HEK293T (cell line): ENCODE measurements at regions not wholly inside any gene's neighbourhood (a gene's known extent, or its start where the extent isn't known, plus 50 kb on each side); places are given as distances from the start of the nearest gene placed in this dataset.

Source experiments
- CTCF ChIA-PET: fragments of 350-600 bp; formaldehyde crosslinking; extraction: SDS; loops from one replicate; lab custom pipeline; 2021; ENCODE audit warnings: antibody characterized with exemption, inconsistent platforms; lab: Yijun Ruan, JAX
- POLR2A ChIA-PET: fragments of 350-600 bp; formaldehyde crosslinking; extraction: SDS; loops from one replicate; lab custom pipeline; 2020; ENCODE audit warnings: antibody characterized with exemption, inconsistent platforms; lab: Yijun Ruan, JAX
- DNase-seq: peaks from one replicate; pipeline ENCODE4 v3.0.0; 2012; ENCODE audit warnings: mixed read lengths; ENCODE audit errors: extremely low spot score
- ARNT ChIP-seq: fragments of 450-650 bp; IDR thresholded peaks from 2 replicates; pipeline ENCODE4 v1.6.1; 2017; ENCODE audit warnings: mild to moderate bottlenecking
- BHLHE40 ChIP-seq: fragments of 450-650 bp; IDR thresholded peaks from 2 replicates; pipeline ENCODE4 v1.6.1; 2016; ENCODE audit warnings: mild to moderate bottlenecking, moderate library complexity, borderline replicate concordance
- CTBP1 ChIP-seq: fragments of 450-650 bp; IDR thresholded peaks from 2 replicates; pipeline ENCODE4 v1.6.1; 2016; ENCODE audit warnings: borderline replicate concordance
- ELF4 ChIP-seq: fragments of 450-650 bp; IDR thresholded peaks from 2 replicates; pipeline ENCODE4 v1.6.1; 2017; ENCODE audit warnings: antibody characterized with exemption
- FOXA1 ChIP-seq: fragments of 450-650 bp; IDR thresholded peaks from 2 replicates; pipeline ENCODE4 v1.6.1; 2016; ENCODE audit warnings: mild to moderate bottlenecking
- FOXK2 ChIP-seq: fragments of 450-650 bp; IDR thresholded peaks from 2 replicates; pipeline ENCODE4 v1.6.1; 2016; ENCODE audit warnings: mild to moderate bottlenecking
- FOXM1 ChIP-seq: fragments of 450-650 bp; IDR thresholded peaks from 2 replicates; pipeline ENCODE4 v1.6.1; 2017; ENCODE audit warnings: mild to moderate bottlenecking, borderline replicate concordance
- HDGF ChIP-seq: fragments of 450-650 bp; IDR thresholded peaks from 2 replicates; pipeline ENCODE4 v1.6.1; 2017; ENCODE audit warnings: antibody characterized with exemption, borderline replicate concordance
- L3MBTL2 ChIP-seq: fragments of 450-650 bp; conservative IDR thresholded peaks from 2 replicates; pipeline ENCODE4 v1.6.1; 2016; ENCODE audit warnings: mild to moderate bottlenecking
- LEF1 ChIP-seq: fragments of 450-650 bp; IDR thresholded peaks from 2 replicates; pipeline ENCODE4 v1.6.1; 2017; ENCODE audit warnings: mild to moderate bottlenecking, borderline replicate concordance
- NFRKB ChIP-seq: fragments of 450-650 bp; IDR thresholded peaks from 2 replicates; pipeline ENCODE4 v1.6.1; 2016; ENCODE audit warnings: mild to moderate bottlenecking, moderate library complexity
- SP1 ChIP-seq: fragments of 450-650 bp; IDR thresholded peaks from 2 replicates; pipeline ENCODE4 v1.6.1; 2017
- SUZ12 ChIP-seq: fragments of 450-650 bp; IDR thresholded peaks from 2 replicates; pipeline ENCODE4 v1.6.1; 2016; ENCODE audit warnings: mild to moderate bottlenecking
- TARDBP ChIP-seq: fragments of 450-650 bp; IDR thresholded peaks from 2 replicates; pipeline ENCODE4 v1.6.1; 2016
- ZNF384 ChIP-seq: fragments of 450-650 bp; IDR thresholded peaks from 2 replicates; pipeline ENCODE4 v1.6.1; 2016
- TF ChIP-seq, protein P1 (sequence below): fragments of 450-650 bp; IDR thresholded peaks from 2 replicates; pipeline ENCODE4 v1.6.1; 2016

DNA sequence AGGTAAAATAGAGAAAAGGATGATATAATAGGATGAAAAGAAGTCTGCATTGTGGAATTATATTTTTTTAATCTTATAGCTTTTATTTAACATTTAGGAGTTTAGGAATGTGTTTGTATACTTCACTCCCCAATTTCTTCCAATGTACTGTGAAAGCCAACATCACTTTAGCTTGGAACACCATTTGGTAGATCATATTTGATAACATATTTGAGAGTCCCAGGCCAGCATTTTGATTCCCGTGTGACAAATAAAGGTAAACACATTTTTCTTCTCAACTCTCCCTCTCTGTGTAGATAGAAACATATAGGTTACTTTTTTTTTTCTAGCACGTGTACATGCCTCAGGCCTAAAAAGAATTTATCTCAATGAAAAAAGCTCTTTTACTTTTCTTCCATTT is 1551.3 kb downstream of the CDH8 start:
- TF ChIP-seq ZNF384 (no peak), ELF4 (no peak), FOXK2 (no peak), FOXA1 (no peak), HDGF (no peak), BHLHE40 (no peak), TARDBP (no peak), LEF1 (no peak), L3MBTL2 (no peak), ARNT (no peak), CTBP1 (no peak), NFRKB (no peak), FOXM1 (no peak), SP1 (no peak), SUZ12 (no peak)
- TF ChIP-seq, protein P1, sequence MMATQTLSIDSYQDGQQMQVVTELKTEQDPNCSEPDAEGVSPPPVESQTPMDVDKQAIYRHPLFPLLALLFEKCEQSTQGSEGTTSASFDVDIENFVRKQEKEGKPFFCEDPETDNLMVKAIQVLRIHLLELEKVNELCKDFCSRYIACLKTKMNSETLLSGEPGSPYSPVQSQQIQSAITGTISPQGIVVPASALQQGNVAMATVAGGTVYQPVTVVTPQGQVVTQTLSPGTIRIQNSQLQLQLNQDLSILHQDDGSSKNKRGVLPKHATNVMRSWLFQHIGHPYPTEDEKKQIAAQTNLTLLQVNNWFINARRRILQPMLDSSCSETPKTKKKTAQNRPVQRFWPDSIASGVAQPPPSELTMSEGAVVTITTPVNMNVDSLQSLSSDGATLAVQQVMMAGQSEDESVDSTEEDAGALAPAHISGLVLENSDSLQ, result no peak
- no peak for DNase-seq
- CTCF ChIA-PET, result no interaction called here
- POLR2A ChIA-PET, result no interaction called here

DNA sequence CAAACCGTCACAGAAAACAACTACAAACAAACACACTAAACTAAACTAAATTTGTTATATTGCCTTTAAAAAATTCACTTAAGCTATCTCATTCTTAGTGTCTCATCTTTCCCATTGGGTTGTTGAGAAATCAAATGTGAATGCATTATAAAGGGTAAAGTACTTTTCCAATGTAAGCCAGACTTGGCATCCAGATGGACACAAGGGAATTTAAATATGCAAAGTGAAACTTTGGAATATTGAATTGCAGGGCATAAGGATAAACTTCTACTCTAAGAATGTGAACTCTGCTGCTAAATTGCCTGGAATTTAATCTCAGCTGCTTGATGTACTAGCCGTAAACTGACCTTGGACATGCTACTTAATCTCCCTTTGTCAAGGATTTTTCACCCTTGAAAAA is 1554.6 kb downstream of the CDH8 start:
- no peak for DNase-seq
- TF ChIP-seq FOXA1, result no peak
- TF ChIP-seq FOXK2, result no peak
- no peak for TF ChIP-seq NFRKB
- no peak for TF ChIP-seq BHLHE40
- no peak for TF ChIP-seq SUZ12
- TF ChIP-seq CTBP1, result no peak
- TF ChIP-seq, protein P1, result no peak
- TF ChIP-seq ARNT, result no peak
- no peak for TF ChIP-seq TARDBP
- no peak for TF ChIP-seq ZNF384
- no peak for TF ChIP-seq HDGF
- TF ChIP-seq ELF4, result no peak
- no peak for TF ChIP-seq L3MBTL2
- TF ChIP-seq LEF1, result no peak
- ChIA-PET CTCF (no interaction called here), POLR2A (no interaction called here)

DNA sequence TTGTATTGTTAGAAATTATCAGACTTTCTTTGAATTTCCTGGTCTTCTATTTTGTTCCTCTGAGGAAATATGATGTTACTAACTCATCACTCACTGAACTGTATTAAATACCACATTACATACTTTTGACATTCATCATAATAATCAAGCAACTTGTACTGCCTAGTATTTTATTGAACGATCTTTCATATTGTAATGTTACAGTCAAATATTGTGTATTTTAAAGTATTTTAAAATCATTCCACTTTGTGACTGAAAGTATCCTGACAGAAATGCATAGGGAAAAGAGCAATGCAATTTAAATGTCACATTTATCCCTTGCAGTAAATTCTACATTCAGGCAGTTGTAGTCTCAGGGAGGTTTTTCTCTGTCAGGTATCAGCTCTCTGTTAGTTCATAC is 1557.4 kb downstream of the CDH8 start:
- TF ChIP-seq SUZ12 (no peak), BHLHE40 (no peak), ARNT (no peak), TARDBP (no peak), FOXM1 (no peak), L3MBTL2 (no peak), SP1 (no peak), FOXA1 (no peak)
- TF ChIP-seq, protein P1, result no peak
- DNase-seq, result no peak
- ChIA-PET CTCF (no interaction called here), POLR2A (no interaction called here)

DNA sequence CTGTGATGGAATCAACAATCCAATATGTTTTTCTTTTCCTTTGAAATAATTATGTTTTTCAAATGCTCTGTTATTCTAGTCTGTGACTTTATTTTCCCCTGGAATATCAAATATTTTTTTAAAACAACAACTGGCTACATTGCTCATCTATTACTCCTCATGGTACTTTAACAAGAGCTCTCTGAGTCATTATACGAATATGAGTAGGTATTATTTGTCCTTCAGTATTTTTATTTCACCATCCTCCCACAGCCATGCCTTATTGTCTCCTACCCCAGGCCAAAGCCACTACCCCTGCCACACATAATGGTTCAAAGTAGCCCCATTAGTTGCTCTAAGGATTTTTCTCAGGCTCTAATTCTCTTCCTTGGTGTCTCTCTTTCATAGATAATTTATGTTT is 1572.3 kb downstream of the CDH8 start:
- TF ChIP-seq HDGF, result no peak
- TF ChIP-seq SP1, result no peak
- no peak for TF ChIP-seq L3MBTL2
- TF ChIP-seq FOXK2, result no peak
- no peak for TF ChIP-seq NFRKB
- TF ChIP-seq, protein P1, result no peak
- no peak for TF ChIP-seq BHLHE40
- no peak for TF ChIP-seq FOXM1
- TF ChIP-seq SUZ12, result no peak
- no peak for TF ChIP-seq CTBP1
- no peak for TF ChIP-seq ARNT
- TF ChIP-seq TARDBP, result no peak
- TF ChIP-seq ELF4, result no peak
- no peak for DNase-seq
- ChIA-PET POLR2A (no interaction called here), CTCF (no interaction called here)

DNA sequence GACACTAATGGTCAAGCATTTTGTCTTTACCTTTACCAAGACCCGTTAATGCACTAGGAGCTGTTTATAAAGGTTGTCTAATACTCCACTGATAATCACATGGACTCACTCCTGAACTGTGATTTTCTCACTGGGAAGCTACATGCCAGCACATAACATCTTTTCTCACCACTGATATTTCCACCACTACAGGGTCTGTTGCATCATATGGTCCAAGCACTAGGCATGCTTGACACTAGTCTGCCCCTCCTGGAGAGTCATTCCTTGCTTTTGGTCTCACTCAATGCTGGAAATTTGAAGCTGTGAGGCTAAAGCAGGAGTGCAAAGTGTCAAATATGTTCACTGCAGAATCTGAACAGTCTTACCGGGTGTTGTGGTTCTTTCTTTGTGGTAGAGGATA is 1576.8 kb downstream of the CDH8 start:
- DNase-seq, result no peak
- no peak for TF ChIP-seq CTBP1
- TF ChIP-seq LEF1, result no peak
- TF ChIP-seq ZNF384, result no peak
- TF ChIP-seq HDGF, result no peak
- TF ChIP-seq, protein P1, result no peak
- TF ChIP-seq TARDBP, result no peak
- no peak for TF ChIP-seq FOXM1
- TF ChIP-seq ELF4, result no peak
- no peak for TF ChIP-seq ARNT
- TF ChIP-seq NFRKB, result no peak
- TF ChIP-seq FOXK2, result no peak
- TF ChIP-seq SP1, result no peak
- ChIA-PET CTCF (no interaction called here), POLR2A (no interaction called here)
